Mesenchymal stem cell (in vitro differentiated cells and primary cell): ENCODE measurements at regions not wholly inside any gene's neighbourhood (a gene's known extent, or its start where the extent isn't known, plus 50 kb on each side); places are given as distances from the start of the nearest gene placed in this dataset.
A peak's percentile ranks its signal among the peaks of the same experiment; 100 is the strongest.
"Not testable (repeated sequence)": the region's sequence is repeated elsewhere in the genome, so short reads cannot be mapped to it uniquely, and the experiment has no call there.

ENCODE experiments used
- DNase-seq: peaks from one replicate; pipeline ENCODE4 v3.0.0-alpha.2; 2013
- H2AFZ ChIP-seq: one replicate; pipeline ENCODE4 v1.6.1; 2013; ENCODE audit warnings: low read depth, mild to moderate bottlenecking, control low read depth, inconsistent platforms, low read length, moderate library complexity
- H2AK5ac ChIP-seq: 2 replicates; pipeline ENCODE4 v1.6.1; 2013; ENCODE audit warnings: low read length, moderate library complexity, mild to moderate bottlenecking, inconsistent platforms; ENCODE audit not compliant: severe bottlenecking
- H2BK120ac ChIP-seq: one replicate; pipeline ENCODE4 v1.6.1; 2013; ENCODE audit warnings: low read depth, mild to moderate bottlenecking, inconsistent platforms, low read length, moderate library complexity
- H2BK12ac ChIP-seq, 2 experiments: one replicate each; pipeline ENCODE4 v1.6.1; 2013; ENCODE audit warnings: inconsistent platforms in 2 of 2, low read length in 2 of 2, mild to moderate bottlenecking in 2 of 2, moderate library complexity in 2 of 2, control low read depth in 1 of 2
- H2BK15ac ChIP-seq: one replicate; pipeline ENCODE4 v1.6.1; 2013; ENCODE audit warnings: mild to moderate bottlenecking, low read depth, inconsistent platforms; ENCODE audit not compliant: poor library complexity, severe bottlenecking
- H2BK5ac ChIP-seq: 2 replicates; pipeline ENCODE4 v1.6.1; 2013; ENCODE audit warnings: low read depth, mild to moderate bottlenecking, low read length, control low read depth, inconsistent platforms; ENCODE audit not compliant: poor library complexity, severe bottlenecking
- H3K14ac ChIP-seq, 2 experiments: one replicate each; pipeline ENCODE4 v1.6.1; 2013; ENCODE audit warnings: inconsistent platforms in 2 of 2, low read length in 2 of 2, control low read depth in 1 of 2, mild to moderate bottlenecking in 1 of 2, moderate library complexity in 1 of 2
- H3K18ac ChIP-seq, 2 experiments: one replicate each; pipeline ENCODE4 v1.6.1; 2013; ENCODE audit warnings: inconsistent platforms in 2 of 2, low read length in 2 of 2, control low read depth in 1 of 2, low read depth in 1 of 2, mild to moderate bottlenecking in 1 of 2
- H3K23ac ChIP-seq, 2 experiments: one replicate each; pipeline ENCODE4 v1.6.1; 2013; ENCODE audit warnings: inconsistent platforms in 2 of 2, low read length in 2 of 2, mild to moderate bottlenecking in 2 of 2, moderate library complexity in 2 of 2, control low read depth in 1 of 2
- H3K27ac ChIP-seq: 2 replicates; pipeline ENCODE4 v1.5.1; 2013; ENCODE audit warnings: mild to moderate bottlenecking, moderate library complexity, low read length, control low read depth, inconsistent platforms; ENCODE audit not compliant: poor library complexity, severe bottlenecking
- H3K27me3 ChIP-seq, 2 experiments: 2 replicates each; pipeline versions ENCODE4 v1.6.1 to v1.7.0; 2013; ENCODE audit warnings: low read length in 2 of 2, mild to moderate bottlenecking in 2 of 2, moderate library complexity in 2 of 2, control low read depth in 1 of 2, inconsistent platforms in 1 of 2; ENCODE audit not compliant: control insufficient read depth in 1 of 2, insufficient read depth in 1 of 2
- H3K36me3 ChIP-seq, 2 experiments: 2 replicates each; pipeline versions ENCODE4 v1.6.1 to v1.7.0; 2013; ENCODE audit warnings: low read length in 2 of 2, control low read depth in 1 of 2, inconsistent platforms in 1 of 2, low read depth in 1 of 2, mild to moderate bottlenecking in 1 of 2; ENCODE audit not compliant: insufficient read depth in 2 of 2, control insufficient read depth in 1 of 2
- H3K4ac ChIP-seq, 2 experiments: one replicate each; pipeline ENCODE4 v1.6.1; 2013; ENCODE audit warnings: inconsistent platforms in 2 of 2, low read length in 2 of 2, mild to moderate bottlenecking in 2 of 2, moderate library complexity in 2 of 2, control low read depth in 1 of 2, low read depth in 1 of 2
- H3K4me1 ChIP-seq: 2 replicates; pipeline ENCODE4 v1.6.1; 2013; ENCODE audit warnings: low read depth, low read length, control low read depth; ENCODE audit not compliant: control insufficient read depth, insufficient read depth
- H3K4me2 ChIP-seq: 2 replicates; pipeline ENCODE4 v1.6.1; 2013; ENCODE audit warnings: low read length, mild to moderate bottlenecking, inconsistent platforms; ENCODE audit not compliant: poor library complexity, severe bottlenecking
- H3K4me3 ChIP-seq, 2 experiments: 2 replicates each; pipeline versions ENCODE4 v1.5.1 to v1.7.0; 2013; ENCODE audit warnings: low read length in 2 of 2, mild to moderate bottlenecking in 2 of 2, control low read depth in 1 of 2, low read depth in 1 of 2; ENCODE audit not compliant: insufficient read depth in 1 of 2
- H3K79me1 ChIP-seq: replicated peaks from 2 replicates; pipeline ENCODE4 v1.6.1; 2013; ENCODE audit warnings: mild to moderate bottlenecking, control low read depth, low read length, inconsistent platforms; ENCODE audit not compliant: poor library complexity, severe bottlenecking
- H3K9ac ChIP-seq: 2 replicates; pipeline ENCODE4 v1.7.0; 2013; ENCODE audit warnings: mild to moderate bottlenecking, low read length, moderate library complexity
- H3K9me3 ChIP-seq: 2 replicates; pipeline ENCODE4 v1.7.0; 2013; ENCODE audit warnings: mild to moderate bottlenecking, low read length; ENCODE audit not compliant: control insufficient read depth
- H4K8ac ChIP-seq: one replicate; pipeline ENCODE4 v1.6.1; 2013; ENCODE audit warnings: inconsistent platforms, mild to moderate bottlenecking, low read length, moderate library complexity
- H4K91ac ChIP-seq: one replicate; pipeline ENCODE4 v1.6.1; 2013; ENCODE audit warnings: mild to moderate bottlenecking, low read length, inconsistent platforms
- WGBS: methylation state at CpG from one replicate; pipeline ENCODE4 v1.1.7; 2013; ENCODE audit warnings: mixed read lengths; 5-methylcytosine and 5-hydroxymethylcytosine counted together

- no peak overlapping the region for H2BK15ac ChIP-seq
- no peak overlapping the region for H3K23ac ChIP-seq
- H3K79me1 ChIP-seq: no peaks in the 10 kb centered on the region
- H4K91ac ChIP-seq: no peak overlapping the region
- H3K9me3 ChIP-seq: no peaks in the 10 kb centered on the region
- 75% methylated on average over 9 of the region's 13 CpGs for WGBS
- H2AFZ ChIP-seq: no peak overlapping the region
- no peak overlapping the region for H2BK5ac ChIP-seq
- no peak overlapping the region for H3K4ac ChIP-seq
- no peak overlapping the region for H2AK5ac ChIP-seq
- H2BK120ac ChIP-seq: no peak overlapping the region
- H3K14ac ChIP-seq: no peak overlapping the region
- H3K18ac ChIP-seq: no peak overlapping the region
- no peaks in the 10 kb centered on the region for H3K27me3 ChIP-seq
- no peak overlapping the region for H4K8ac ChIP-seq
- no peaks in the 10 kb centered on the region for H3K36me3 ChIP-seq
- no peak overlapping the region for H3K9ac ChIP-seq
- DNase-seq: no peak
- H3K27ac ChIP-seq: no peak overlapping the region
- peaks cover 2% of the 10 kb centered on the region for H3K4me1 ChIP-seq
- no peak overlapping the region for H3K4me3 ChIP-seq
- H2BK12ac ChIP-seq: no peak overlapping the region
- peak overlapping the region; percentile 1 for H3K4me2 ChIP-seq
Measured at GRCh38 chrX:843306-843705, 212.7 kb downstream of the SHOX start.

GRCh38 chrX:840556-840955, 210.0 kb downstream of the SHOX start:
- WGBS: 89% methylated on average over 13 of the region's 13 CpGs
- Histone ChIP-seq H2BK5ac (no peak overlapping the region), H2AK5ac (no peak overlapping the region), H3K36me3 (no peaks in the 10 kb centered on the region), H3K4ac (no peak overlapping the region), H3K9ac (no peak overlapping the region), H4K91ac (no peak overlapping the region), H3K14ac (no peak overlapping the region), H2BK15ac (no peak overlapping the region), H3K79me1 (no peaks in the 10 kb centered on the region), H4K8ac (no peak overlapping the region), H2BK120ac (no peak overlapping the region), H3K27ac (no peak overlapping the region), H3K4me3 (no peak overlapping the region), H3K18ac (no peak overlapping the region), H3K23ac (no peak overlapping the region), H3K4me2 (no peak overlapping the region), H3K9me3 (peaks cover 13% of the 10 kb centered on the region), H3K4me1 (peaks cover 2% of the 10 kb centered on the region), H3K27me3 (no peaks in the 10 kb centered on the region), H2BK12ac (no peak overlapping the region), H2AFZ (no peak overlapping the region)
- no peak for DNase-seq

- not testable (repeated sequence) for H3K18ac ChIP-seq, H3K79me1 ChIP-seq, H2BK15ac ChIP-seq, DNase-seq, H3K4me1 ChIP-seq, H2AK5ac ChIP-seq, H2BK12ac ChIP-seq, H3K9ac ChIP-seq, H3K27ac ChIP-seq, H3K14ac ChIP-seq, H3K23ac ChIP-seq, H4K8ac ChIP-seq, H4K91ac ChIP-seq, H2AFZ ChIP-seq, H3K4me2 ChIP-seq, H2BK120ac ChIP-seq, H3K36me3 ChIP-seq, H3K4me3 ChIP-seq, H2BK5ac ChIP-seq, H3K4ac ChIP-seq, H3K27me3 ChIP-seq
- H3K9me3 ChIP-seq: peaks cover 13% of the 10 kb centered on the region
- WGBS: 78% methylated on average over 13 of the region's 13 CpGs
Measured at GRCh38 chrX:838666-839065, 208.1 kb downstream of the SHOX start.

GRCh38 chrX:835857-836256, 205.3 kb downstream of the SHOX start:
- DNase-seq, H3K9ac ChIP-seq, H4K8ac ChIP-seq, H3K4me3 ChIP-seq, H2BK5ac ChIP-seq, H2BK120ac ChIP-seq, H3K27me3 ChIP-seq, H3K36me3 ChIP-seq, H3K4me2 ChIP-seq, H3K4ac ChIP-seq, H2AFZ ChIP-seq, H3K23ac ChIP-seq, H2AK5ac ChIP-seq, H3K27ac ChIP-seq, H2BK12ac ChIP-seq, H3K14ac ChIP-seq, H2BK15ac ChIP-seq, H4K91ac ChIP-seq, H3K4me1 ChIP-seq, H3K79me1 ChIP-seq, H3K18ac ChIP-seq: not testable (repeated sequence)
- H3K9me3 ChIP-seq: peaks cover 13% of the 10 kb centered on the region
- WGBS: 83% methylated on average over 2 of the region's 3 CpGs
